NCI-H2081 (cell line): ENCODE measurements at regions not wholly inside any gene's neighbourhood (a gene's known extent, or its start where the extent isn't known, plus 50 kb on each side); places are given as distances from the start of the nearest gene placed in this dataset.

Experiments
- DNase-seq, 2 experiments: peaks; one replicate each; lab custom pipeline; 2025; lab: John Stamatoyannopoulos, UW

GRCh38 chr9:115615821-115616665 is 498.1 kb upstream of the TNC start:
- DNase-seq, result no peak

GRCh38 chr9:115616666-115617239 is 498.8 kb upstream of the TNC start:
- DNase-seq, result no peak

GRCh38 chr9:115625251-115625650 is 507.3 kb upstream of the TNC start:
- no peak for DNase-seq

GRCh38 chr9:115625954-115626353 is 508.0 kb upstream of the TNC start:
- DNase-seq, result no peak

- DNase-seq, result no peak
Observed at GRCh38 chr9:115627511-115627910, 509.6 kb upstream of the TNC start.

GRCh38 chr9:115628426-115628825 is 510.5 kb upstream of the TNC start:
- DNase-seq, result no peak

- no peak for DNase-seq
Observed at GRCh38 chr9:115629879-115630840, 512.2 kb upstream of the TNC start.

- DNase-seq, result no peak
Observed at GRCh38 chr9:115632391-115632790, 514.4 kb upstream of the TNC start.

- no peak for DNase-seq
Observed at GRCh38 chr9:115633104-115633503, 515.1 kb upstream of the TNC start.

- no peak for DNase-seq
Observed at GRCh38 chr9:115635680-115636383, 517.8 kb upstream of the PAPPA start.

GRCh38 chr9:115636596-115636995 is 517.0 kb upstream of the PAPPA start:
- no peak for DNase-seq

- no peak for DNase-seq
Observed at GRCh38 chr9:115637661-115638060, 515.9 kb upstream of the PAPPA start.

- DNase-seq, result no peak
Observed at GRCh38 chr9:115640887-115641286, 512.7 kb upstream of the PAPPA start.

GRCh38 chr9:115642285-115642684 is 511.3 kb upstream of the PAPPA start:
- DNase-seq, result no peak

- no peak for DNase-seq
Observed at GRCh38 chr9:115643948-115644727, 509.5 kb upstream of the PAPPA start.

GRCh38 chr9:115649991-115650472 is 503.6 kb upstream of the PAPPA start:
- no peak for DNase-seq

- DNase-seq, result no peak
Observed at GRCh38 chr9:115650768-115651167, 502.8 kb upstream of the PAPPA start.

GRCh38 chr9:115651461-115651860 is 502.1 kb upstream of the PAPPA start:
- DNase-seq, result no peak

- no peak for DNase-seq
Observed at GRCh38 chr9:115653171-115653606, 500.4 kb upstream of the PAPPA start.

GRCh38 chr9:115657695-115658094 is 495.9 kb upstream of the PAPPA start:
- no peak for DNase-seq

- no peak for DNase-seq
Observed at GRCh38 chr9:115665519-115665918, 488.1 kb upstream of the PAPPA start.
